NCI-H2107 (cell line): ENCODE measurements at regions not wholly inside any gene's neighbourhood (a gene's known extent, or its start where the extent isn't known, plus 50 kb on each side); places are given as distances from the start of the nearest gene placed in this dataset.

Source experiments
- DNase-seq: peaks from one replicate; lab custom pipeline; 2025; lab: John Stamatoyannopoulos, UW

DNA sequence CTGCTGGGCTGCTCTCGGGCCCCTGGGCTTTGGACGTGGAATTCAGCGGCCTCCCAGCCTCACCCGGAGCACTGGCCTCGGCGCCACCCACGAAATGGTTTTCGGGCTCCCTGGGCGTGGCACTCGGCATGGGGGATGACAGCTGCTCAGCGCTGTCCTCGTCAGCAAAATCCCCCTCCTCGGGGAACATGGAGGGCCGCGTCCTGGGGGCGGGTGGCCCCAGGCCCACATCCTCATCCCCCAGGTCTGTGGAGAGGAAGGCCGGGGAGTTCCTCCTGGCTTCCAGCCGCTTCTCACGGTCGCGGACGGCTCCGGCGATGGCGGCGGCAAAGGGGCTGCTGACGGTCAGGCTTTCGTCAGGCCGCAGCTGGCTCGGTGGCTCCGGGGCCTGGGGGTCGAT is 88.4 kb downstream of the CTTN start:
- no peak for DNase-seq

DNA sequence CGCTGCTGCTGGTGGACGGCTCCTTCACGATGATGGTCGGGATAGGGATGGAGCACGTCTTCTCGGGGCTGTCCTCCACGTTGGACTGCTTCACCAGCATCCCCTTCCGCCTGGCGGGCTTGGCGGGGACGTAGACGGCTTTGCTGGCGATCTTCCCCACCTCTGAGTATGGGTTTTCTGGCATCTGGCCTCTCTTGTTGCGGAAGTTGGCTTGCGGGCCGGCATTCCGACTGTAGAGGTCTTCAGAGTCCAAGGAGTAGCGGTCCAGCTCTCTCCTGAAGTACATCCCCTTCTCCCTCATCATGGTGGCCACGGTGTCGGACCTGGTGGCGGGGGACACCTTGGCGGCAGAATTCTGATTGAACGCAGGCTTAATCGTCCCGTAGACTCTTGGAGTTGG is 88.8 kb downstream of the CTTN start:
- no peak for DNase-seq

DNA sequence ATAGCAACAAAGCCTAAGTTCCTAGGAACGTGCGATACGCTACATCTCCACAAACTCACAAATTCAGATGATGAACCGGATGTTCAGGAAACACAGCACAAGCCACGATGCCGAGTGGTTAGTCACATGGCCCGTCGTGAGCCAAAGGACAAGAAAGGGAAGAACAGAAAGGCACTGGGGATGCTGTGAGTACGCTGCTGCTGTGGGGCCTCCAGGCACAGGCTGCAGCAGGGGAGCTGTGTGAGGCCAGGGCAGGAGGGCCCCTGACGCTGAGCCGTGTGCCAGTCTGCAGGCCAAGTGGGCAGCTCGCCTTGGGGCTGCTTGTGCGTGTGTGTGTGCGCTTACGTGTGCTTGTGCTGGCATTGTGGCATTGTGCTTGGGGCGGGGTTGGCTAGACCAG is 89.4 kb downstream of the CTTN start:
- no peak for DNase-seq

DNA sequence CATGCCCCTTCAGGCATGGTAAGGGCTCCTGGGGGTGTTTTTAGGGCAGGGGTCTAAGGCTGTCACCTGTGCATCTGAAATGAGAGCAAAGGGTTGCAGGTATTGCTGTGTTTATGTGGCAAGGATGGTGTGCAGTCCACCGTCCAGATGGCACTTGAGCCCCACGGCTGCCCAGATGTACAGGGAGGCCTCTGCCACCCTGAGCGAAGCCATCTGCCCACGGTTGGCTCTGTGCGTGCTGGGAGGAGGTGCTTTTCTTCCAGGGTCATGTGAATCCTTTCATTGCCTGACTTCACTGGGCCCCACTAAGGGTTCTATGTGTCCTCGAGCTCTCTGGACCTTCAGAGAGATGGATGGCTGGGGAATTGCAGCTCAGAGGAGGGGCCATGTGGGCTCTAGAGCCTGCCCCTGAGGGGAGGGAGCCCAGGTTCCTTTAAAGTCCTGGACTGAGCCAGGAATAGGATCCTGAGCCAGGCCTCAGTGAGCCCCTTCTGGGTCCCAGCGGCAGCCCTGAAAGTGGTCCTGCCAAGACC is 89.9 kb downstream of the CTTN start:
- DNase-seq: no peak

DNA sequence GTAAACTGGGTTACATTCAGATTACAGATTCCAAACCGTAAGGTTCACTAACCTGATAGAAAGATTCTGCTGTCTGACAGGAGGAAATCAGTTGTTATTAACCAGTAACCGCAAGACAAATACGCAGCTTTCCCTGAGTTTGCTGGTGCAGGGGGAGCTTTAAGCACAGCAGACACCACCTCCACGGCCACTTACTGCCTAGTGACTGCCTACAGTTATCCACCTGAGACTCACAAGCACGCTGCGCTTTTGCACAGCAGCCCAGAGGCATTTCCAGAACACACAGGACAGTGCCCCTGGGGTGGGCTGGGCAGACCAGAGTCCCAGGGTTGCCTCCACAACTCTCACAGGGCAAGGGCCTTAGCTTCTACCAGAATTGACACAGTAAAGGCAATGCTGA is 90.9 kb downstream of the CTTN start:
- DNase-seq: no peak

DNA sequence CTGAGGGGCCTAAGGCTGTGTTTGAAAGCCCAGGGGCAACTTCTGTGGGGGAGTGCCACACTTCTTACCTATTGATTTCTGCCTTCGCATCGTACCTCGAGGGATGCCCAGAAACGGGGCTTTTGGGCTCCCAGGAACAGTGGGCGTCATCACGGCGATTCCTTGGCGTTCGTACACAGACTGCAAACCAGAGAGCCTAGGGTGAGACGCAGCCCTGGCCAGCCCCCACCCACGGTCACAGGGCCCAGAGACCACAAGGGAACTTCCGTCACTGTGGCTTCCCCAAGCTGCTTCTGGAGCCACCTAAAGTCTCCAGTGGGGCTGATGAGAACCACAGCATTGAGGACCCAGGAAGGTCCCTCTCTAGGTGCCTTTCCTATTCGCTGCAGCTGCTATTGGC is 91.9 kb downstream of the CTTN start:
- DNase-seq: no peak

DNA sequence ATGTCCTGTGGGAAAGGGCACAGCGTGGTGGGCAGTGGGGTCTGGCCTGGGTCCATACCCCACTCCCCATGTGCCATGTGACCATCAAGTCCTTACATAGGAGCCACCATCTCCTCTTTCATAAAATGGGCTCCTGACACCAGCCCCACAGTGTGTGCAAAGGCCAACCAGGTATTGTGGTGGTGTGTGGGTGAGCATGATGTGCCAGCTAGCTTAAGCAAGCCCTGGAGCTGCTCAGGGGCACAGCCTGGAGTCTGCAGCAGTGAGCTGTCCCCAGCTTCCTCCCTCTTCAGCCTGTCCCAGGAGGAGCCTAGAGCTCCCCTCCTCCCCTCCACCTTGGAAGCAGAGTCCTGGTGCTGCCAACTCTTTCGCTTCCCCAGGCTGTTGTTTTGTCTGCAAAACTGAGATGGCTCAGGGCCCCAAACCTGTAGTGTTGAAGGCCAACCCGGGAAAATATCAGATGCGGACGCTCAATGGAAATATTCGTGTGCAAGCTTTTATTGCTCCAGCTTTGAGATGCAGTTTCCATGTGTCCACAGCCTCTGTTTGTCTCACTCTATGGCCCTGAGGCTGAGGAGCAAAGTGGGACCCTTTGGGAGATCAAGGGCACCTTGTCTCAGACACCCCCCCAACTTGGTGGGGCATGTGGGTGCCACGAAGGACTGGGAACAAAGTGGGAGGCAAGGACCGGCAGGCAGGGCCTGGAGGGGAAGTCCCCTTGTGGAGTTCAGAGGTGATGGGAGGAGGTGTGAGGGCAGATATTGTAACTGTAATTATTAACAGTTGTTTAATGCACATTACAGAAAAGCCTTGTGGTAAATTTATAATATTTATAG is 92.6 kb downstream of the CTTN start:
- DNase-seq: no peak

DNA sequence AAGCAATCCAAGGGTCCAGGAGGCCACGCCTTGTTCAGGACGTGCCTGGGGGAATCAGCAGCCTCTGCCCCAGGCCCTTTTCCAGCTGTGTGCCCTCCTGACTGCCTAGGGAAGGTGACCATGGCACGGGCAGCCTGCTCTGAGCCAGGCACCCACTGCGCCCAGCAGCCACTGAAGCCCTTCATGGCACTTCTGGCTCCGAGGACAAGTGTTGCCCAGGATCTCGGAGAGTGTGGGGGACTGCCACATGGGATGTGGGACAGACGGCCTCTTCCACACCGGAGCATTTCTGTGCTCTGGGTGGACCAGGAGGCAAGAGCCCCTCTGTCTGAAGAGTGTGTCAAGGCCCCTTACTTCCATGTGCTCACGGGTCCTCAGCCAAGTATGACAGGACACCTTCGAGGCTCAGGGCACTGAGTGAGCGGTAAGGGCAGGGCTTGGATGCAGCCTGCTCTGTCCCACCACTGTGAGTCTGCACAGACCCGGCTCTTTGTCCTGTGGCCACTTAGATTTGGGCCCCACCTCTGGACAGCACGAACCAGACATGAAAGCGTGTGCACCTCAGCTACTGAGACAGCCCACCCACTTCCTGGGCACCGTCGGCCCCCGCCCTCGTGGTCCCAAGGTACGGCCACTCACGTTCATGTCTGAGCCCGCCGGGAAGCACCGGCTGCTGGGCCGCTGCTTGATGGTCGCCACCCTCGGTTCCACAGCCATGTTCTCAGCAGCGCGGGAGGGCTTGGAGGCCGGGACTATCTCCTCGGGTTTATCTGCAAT is 93.6 kb downstream of the CTTN start:
- DNase-seq: no peak

DNA sequence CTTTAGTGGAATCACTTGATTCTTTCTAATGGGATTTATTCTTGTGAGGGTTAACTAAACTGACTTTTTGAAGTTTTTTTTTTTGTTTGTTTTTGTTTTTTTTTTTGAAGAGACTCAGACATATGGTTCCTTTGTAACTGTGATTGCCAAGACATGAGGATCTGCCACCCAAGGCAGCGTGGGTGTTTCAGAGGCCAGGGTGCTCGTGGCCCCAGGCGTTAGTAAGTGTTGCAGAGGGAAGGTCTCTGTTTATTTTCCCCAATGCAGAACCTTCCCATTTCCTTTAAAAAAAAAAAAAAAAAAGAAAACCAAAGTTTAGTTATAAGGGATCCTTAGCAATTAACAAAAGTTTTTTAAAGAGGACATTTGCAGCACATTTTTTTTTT is 94.8 kb downstream of the CTTN start:
- DNase-seq: no peak

DNA sequence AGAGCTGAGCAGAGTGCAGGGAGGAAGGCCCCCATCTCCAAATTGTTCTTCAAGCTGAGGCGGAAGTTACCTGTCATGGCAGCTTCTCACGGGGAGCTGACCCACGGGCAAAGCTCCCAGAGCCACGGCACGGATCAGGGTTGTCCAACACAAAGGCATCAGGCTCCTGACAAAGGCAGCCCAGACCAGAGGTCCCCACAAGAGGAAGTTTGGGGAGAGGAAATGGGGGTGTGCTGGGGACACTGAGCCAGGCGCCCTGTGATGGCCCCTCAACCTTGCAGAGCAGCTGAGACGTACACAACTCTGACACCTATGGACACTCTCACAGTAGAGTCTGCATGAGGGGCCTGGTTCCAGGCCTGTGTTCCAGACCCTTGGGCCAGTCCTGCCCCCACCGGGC is 95.6 kb downstream of the CTTN start:
- DNase-seq: no peak

DNA sequence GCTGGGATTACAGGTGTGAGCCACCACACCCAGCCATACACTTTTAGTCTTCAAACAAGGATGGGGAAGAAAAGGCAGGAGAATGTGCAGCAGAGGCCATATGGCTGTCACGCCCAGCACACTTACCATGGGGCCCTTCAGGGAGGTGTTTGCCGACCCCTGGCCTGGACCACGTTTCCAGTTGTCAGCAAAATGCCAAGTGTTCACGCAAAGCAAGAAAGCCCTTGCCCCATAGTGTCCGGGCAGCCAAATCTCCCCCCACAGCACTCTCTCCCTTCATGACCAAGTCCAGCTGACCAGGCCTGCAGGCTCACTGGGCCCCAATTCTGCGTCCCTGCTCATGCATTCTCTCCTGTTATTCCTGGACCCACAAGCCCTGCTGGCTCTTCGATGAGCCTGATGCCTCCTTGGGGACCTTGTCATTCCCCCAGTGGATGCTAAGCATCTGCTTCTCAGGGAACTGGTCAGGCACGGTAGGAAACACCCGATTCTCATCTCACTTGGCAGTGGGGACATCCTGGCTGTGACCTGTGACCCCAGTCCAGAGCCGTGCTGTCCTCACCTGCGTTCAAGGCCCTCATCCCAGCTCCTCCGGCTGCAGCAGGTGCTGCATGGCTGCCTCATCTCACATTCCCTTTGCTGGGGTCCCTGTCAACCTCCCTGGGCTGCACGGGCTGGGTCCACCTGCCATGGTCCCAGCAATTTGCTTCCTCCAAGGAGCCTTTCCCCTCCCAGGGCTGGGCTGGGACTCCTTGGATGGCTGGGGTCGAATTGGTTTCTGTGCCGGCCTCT is 96.4 kb downstream of the CTTN start:
- DNase-seq: no peak

DNA sequence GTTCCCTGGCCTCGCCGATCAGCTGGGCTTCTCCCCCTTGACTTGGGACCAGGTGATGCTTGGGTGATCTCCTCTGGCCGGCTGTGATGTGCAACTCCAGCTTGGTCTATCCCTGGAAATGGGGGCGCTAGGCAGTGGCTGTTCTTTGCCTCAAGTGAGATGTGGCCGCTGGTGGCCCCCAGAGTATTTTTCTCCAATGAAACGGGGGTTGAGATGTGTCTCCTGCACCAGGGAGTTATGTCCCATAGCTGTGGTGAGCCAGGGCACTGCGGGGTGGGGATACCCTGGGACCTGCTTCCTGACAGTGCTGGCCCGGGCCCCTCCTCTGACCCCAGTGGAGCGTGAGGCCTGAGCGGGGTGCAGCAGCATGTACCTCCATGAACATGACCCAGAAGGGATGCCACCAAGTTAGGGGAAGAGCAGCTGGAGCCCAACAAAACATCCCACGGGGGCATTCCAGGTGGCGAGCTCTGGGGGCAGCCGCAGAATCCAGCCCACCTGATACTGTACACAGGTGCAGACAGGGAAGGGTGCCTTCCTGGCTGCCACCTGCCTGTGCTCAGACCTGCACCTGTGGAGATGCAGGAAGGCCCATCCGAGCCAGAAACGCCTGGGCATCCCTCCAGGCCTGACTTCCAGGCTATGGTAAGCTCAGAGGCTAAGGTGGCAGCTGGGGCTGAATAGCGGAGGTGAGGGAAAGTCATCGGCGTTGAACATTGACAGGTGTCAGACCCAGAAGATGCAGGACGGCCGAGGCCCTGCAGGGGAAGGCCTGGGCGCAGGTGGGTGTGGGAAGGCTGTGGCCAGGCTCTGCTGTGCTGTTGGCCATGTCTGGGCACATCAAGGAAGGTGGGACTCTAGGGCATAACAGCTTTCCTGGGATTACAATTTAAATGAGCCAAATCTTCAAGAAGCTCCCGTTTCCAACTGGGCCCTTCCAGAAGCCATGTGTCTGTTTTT is 97.3 kb downstream of the CTTN start:
- peak; percentile 39 for DNase-seq

DNA sequence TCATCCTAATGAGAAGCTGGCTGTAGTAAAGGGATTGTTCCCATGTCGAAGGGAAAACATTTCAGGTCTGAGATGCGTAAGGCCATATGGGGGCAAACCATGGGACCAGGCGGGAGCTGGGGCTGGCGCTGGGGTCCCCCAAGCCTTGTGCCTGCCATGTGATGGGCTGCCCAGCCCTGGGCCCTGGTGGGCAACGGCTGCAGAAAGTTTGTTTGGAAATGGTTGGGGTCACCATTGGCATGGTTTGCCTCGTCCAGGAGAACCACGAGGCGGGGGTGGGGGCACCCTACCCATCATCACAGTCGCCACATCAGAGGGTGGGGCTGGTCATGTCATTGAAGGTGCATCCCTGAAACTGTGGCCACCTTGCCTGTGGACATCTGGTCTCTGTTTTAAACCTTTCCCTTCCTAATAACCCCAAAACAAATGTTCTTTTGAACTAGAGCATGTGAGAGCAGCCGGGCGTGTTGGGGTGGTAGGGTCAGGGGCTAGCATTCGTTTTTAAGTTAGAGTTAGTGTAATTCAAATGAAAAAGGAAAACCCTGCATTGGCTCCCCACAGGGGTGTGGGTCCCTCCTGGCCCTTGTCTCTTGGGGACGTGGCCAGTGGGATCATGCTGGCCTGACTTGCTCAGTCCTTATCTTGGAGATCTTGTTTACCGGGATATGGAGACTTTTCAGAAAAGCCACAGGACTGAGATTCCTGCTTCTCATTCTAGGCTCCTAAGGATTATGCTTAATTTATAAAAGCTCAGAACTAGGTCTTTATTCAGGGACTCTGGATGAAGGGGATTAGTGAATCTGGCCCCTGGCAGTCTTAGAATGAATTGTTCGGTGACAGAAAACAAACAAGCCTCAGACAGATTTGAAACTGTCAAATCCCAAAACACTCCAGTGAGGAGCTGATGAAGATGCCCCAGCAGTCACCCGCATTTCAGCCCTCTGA is 98.5 kb downstream of the CTTN start:
- DNase-seq: no peak

DNA sequence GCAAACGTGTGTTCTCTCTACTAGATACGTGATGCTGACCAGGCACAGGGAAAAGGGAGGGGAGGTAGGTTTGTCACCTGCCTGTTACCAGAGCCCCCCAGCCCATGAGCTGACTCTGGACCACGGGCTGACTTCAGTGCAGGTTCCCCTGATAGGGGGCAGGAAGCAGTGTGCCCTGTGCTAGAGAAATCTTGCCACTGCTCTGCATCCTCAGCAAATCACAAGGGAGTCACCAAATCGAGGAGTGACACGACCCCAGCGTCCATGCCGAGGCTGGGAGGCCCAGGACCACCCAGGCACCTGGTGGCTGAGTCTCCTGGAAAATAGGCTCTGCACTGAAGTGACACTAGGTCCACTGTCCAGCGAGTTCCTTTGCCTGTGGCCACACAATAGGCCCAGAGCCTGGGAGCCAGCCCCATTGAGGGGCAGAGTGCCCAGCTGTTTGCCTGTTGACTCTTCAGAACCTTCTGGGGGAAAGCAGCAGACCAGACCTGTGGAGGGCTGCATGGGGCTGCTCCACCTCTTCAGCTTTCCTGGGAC is 99.3 kb downstream of the CTTN start:
- no peak for DNase-seq

DNA sequence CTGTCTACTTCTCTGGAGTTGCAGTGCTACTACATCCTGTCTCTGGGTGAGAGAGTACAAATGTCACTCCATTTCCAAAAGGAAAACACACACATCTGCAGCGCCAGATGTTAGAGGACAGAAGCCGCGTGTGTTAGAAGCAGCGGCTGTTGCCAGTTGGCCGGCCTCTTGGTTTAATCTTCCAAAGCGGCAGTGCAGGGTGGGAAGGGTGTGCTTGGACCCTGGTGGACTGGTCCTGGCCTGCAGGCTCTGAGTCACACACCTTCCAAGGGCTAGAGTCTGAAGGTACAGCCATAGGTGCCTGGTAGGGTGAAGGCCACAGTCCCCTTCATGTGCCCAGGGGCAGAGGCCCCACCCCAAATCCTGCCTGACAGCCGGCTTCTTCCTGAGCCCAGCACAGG is 99.8 kb downstream of the CTTN start:
- no peak for DNase-seq

DNA sequence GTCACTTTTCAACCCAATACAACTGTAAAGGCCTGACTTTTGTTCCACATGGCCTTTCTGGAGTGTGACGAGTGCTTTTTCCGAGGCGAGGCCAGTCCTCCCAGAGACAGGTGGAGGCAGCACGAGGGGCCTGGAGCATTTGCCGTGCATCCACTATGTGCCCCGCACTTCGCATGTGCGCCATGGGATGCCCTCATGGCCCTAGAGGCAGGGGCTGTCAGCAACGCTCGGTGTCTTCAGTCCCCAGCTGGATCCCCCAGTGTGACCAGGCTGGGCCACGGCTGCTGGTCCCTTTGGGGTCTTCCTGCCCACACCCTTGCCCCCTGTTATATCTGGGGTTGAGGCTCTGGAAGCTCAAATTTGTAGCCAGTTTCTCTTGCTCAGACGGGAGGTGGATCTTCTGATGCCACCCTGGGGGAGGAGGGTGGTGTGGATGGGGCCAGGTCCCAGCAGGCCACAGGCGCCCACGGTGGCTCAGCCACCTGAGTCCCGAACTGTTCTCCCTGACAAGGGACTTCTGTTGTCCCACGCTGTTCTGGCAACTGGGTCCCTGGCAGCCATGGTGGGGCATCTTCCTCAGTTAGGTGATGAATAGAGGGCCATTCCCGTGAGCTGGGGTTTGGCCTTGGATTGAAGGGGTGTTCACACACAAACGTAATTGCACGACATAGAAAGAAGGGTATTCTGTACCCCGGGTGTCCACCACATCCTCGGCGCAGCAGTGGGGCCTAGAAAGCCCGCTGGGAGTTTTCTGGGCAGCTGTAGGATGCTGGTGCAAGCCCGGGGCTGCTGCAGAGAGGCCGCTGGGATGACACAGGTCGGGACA is 100.9 kb downstream of the CTTN start:
- DNase-seq: no peak

DNA sequence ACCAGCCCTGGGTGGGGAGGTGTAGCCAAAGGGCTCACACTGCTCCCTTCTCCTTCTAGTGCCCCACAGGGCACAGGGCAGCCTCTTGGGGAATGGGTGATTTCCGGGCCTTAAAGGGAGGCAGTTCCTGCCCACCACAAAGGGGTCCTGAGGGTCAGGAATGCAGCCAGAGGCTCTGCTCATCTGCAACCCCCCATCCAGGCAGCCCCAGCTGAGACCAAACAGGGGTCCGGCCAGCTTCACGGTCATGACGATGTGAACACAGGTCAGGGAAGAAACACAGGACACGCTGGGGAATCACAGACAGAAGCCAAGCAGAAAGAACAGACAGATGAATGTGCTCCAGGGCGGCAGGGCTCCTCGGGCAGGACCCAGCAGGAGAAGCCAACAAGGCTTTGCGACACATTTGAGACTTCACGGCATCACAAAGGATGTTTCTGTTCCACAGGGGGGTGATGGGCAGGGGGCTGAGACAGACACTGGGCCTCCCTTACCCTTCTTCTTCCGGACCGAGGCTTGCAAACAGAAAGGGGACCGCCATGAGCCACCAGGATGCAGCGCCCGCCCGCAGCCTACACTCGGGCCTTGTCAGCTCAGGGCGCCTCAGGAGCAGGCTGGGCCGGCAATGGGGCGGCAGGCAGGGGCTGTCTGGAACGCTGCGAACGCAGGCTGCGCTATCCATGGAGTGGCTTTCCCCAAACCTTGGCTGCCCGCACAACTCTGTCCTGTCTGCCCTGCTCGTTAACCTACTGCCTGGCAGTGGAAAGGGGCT is 101.9 kb downstream of the CTTN start:
- no peak for DNase-seq
